NCI-H187 treated with DMSO at 0.1 percent for 48 hours (cell line): ENCODE measurements at regions not wholly inside any gene's neighbourhood (a gene's known extent, or its start where the extent isn't known, plus 50 kb on each side); places are given as distances from the start of the nearest gene placed in this dataset.

Experiments used
- DNase-seq: peaks from one replicate; lab custom pipeline; 2025; lab: John Stamatoyannopoulos, UW

DNA sequence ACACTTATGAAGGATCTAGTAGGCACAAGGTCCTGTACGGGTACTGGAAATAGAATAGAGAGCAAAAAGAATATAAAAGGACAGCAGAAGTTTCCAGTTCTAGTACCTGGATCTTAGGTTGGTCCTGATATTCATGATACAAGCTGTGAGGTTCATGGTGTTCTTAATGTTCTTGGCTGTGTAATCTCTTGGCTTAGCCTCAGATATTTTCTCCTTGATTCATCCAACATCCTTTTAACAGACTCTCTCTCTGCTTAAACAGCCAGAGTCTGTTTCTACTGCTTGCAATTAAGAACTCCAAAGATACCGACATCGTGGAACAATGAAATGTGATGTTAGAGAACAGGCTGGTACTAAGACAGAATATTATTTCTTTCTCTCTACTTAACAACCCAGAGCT, 49.9 kb downstream of the CNTN3 start:
- no peak for DNase-seq

DNA sequence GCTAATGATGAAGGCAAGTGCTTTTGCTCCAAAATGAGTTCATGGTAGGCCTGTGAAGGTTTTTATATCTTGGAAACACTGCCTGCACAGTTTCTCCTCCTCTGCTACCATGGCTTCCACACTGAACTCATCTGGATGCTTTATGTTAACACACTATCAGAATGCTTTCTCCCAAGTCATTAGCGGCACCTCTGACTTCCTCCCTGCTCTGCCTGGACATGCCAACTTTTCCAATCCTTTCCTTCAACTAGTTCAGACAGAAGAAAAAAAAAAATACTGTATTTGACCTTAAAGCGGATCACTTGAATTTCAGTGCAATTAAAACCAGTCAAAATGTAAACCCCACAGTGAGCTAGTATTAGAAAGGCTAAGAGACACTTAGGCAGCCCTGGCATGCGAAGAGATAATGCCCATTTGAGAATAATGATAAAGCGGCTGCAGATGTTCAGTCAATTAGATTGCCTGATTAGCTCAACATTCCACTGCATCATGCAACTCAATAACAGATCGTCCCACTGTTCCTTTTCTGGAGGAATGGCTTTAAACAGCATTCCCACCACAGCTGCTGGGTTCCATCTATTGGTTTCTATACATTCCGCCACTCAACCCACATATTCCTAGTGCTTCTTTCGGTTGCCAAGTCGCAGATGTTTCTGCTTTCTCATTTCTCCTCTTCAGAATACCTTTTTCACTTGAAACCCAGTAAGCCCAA, 51.7 kb downstream of the CNTN3 start:
- DNase-seq: no peak

DNA sequence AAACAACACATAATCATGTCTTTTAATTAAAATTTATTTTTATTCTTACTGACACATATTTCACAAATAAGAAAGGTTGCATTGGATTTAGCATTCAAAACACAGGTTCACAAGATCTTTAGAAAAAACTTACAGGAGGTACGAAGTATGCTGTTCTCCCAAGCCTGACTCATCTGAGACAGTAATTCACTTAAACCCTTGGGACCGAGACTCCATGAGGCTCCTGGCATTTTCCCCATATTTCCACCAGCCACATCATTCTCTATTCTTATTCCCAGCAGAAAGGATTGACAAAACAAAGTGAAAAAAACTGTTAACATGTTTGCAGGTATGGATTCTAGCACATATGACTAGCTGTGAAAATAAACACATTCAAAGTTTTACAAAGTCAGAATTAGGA, 52.6 kb downstream of the CNTN3 start:
- no peak for DNase-seq

DNA sequence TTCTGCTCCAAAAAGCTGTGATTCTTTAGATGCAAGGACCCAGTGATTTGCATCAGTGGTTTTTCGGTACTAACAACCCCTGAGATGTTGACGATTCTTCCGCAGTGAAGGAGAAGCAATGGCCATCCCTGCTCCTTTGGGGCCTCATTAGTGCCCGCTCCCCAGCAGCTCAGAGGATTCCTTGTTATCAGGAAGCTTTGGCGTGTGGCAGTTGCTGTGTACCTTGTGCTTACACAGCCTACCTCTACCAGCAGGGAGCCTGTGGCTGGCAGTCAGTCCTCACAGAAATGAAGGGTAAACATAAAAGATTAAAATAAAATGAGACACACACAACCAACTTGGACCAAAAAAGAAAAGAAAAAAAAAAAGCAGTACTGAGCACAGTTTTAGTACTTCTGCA, 55.2 kb downstream of the CNTN3 start:
- DNase-seq: no peak

DNA sequence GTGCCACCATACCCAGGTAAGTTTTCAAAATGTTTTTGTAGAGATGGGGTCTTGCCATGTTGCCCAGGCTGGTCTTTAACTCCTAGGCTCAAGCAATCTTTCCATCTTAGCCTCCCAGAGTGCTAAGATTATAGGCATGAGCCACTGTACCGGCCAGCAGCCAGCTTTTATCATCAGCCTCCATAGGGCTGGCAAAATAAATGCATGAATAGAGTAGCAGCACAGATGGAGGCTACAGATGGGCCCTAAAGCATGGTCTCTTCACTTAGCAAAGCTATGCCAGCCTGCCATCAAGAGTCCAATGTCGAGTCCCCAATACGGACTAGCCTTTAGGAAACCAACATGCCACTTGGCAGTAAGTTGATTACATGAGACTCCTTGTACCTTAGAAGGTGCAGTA, 63.8 kb downstream of the CNTN3 start:
- DNase-seq: no peak

DNA sequence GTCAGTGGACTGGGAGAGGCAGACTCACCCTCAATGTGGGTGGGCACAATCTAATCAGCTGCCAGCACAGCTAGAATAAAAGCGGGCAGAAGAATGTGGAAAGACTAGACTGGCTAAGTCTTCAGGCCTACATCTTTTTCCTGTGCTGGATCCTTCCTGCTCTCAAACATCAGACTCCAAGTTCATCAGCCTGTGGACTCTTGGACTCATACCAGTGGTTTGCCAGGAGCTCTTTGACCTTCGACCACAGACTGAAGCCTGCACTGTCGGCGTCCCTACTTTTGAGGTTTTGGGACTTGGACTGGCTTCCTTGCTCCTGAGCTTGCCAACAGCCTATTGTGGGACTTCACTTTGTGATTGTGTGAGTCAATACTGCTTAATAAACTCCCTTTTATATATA, 68.0 kb downstream of the CNTN3 start:
- DNase-seq: no peak

DNA sequence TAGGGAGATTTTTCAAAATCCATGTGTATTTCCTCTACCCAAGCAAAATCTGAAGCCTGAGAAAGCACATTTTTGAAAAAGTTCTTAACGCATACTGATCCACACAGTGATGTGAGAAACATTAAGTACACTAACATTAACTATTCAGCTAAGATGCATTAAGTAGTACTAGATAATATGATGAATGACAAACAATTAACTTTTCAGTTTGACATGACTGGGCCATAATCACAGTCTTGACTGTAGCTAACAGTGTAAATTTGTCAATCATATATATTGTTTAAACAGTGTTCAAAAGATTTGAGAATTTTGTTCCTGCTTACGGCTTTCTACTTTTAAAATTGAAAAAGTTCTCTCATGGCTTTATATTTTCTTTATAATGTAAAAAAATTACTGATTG, 72.0 kb downstream of the CNTN3 start:
- no peak for DNase-seq

DNA sequence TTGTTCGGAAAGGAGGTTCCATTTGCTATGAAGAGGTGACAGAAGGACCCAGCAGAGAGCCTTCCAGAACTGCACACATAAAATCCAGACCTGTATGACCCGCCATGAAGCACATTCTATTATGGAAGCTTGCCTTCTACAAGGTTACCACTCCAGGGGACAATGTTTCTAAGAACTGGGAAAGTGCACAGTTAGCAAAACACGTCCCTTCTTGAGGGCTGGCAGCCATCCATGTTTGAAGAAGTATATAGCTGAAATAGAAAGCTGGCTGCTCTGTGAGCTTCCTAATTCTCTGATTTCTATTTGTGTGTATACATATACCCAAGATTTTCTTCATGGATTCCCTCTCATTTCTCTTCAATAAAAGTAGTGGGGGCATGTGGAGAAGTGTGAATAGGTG, 74.6 kb downstream of the CNTN3 start:
- no peak for DNase-seq

DNA sequence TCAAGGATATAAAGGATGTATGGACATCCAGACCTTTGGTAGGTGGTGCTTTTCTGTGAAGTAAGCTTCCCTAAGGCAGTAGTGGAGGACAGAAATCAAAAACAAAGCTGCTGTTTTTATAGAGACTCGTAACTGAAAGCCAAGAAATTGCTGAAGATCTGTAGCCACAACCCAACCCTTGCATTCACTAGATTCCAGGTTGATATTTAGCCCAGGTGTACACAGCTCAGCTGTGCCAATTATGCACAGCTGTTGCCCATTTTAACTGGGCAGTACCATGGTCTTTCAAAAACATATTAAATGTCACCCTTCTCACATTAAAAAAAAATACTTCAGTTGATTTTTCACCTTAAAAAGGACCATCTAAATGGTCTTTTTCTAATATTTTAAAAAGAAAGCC, 75.8 kb downstream of the CNTN3 start:
- DNase-seq: no peak

DNA sequence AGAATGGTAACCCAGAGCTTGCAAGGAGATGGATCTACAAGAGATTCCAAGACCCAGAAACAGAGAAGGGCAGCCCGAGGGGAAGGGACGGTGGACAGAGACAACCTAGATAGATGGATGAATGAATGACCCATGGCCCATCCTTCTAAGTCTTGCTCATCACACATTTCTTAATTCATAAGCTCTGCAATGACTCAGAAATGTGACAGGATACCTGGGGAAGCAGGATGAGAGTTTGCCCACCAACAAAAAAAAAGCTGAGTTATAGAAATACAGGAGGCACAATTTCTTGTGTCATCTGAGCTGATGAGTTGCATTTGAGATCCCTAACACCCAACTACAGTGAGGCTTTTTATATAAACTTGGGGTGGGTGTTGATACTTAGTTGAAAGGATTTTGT, 76.6 kb downstream of the CNTN3 start:
- no peak for DNase-seq

DNA sequence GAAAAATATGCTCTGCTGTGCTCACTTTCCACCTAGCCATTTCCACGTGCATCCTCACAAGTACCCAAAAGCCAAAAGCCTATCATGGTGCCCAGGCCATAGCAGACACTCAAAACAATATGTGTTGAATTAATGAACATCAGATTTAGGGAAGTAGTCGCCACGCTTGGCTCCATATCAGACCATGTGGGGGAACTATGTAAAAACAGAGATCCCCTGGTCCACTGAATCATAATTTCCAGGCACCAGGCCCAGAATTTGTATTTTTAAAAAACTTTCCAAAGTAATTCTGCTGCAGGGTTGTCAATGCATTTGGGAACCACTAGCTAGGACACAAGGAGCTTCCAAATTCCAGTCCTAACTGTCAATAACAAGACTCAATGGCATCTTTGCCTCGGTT, 77.3 kb downstream of the CNTN3 start:
- DNase-seq: no peak

DNA sequence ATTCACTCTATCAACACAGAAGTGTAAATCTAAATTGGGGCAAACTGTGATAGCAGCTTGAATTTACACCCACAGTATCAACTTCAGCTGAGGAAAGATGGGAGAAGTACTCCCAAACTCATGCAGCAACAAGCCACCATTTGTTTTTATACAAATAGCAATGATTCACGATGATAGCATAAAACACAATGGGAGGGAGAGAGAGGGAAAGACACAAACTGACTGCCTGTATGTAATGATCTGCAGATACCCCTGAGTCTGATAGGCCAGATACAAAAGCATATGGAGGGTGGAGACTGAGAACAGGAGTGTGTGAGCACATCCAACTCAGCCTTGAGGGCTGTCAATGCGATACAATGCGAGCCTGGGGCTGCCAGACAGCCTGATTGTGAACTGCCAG, 79.2 kb downstream of the CNTN3 start:
- no peak for DNase-seq

DNA sequence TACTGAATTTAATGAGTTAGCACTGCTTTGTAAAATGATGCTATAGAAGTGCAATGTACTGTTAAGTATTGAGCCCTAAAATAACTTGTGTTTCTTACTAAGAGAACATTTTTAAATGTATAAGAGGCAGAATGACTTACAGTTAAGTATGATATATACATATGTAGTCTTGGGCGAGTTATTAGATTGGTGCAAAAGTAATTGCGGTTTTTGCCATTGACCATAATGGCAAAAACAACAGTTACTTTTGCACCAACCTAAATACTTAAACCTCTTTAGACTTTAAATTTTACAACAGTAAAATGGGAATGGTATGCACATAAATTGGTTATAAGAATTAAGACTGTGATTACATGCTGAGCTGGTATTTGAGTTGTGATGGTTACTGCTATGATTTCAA, 79.8 kb downstream of the CNTN3 start:
- no peak for DNase-seq

DNA sequence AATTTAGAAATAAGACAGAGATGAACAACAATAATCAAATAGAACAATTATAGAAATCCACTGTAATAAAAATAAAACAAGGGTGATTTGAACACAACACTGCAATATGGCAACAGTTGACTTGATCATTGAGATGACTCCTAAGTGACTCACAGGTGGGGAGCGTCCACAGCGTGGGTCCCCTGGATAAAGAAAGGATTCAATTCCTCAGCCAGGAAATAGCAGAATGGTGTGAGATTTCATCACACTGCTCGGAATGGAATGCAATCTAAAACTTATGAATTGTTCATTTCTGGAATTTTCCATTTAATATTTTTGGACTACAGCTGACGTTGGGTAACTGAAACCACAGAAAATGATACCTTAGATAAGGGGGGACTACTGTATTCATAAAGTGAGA, 82.0 kb downstream of the CNTN3 start:
- DNase-seq: no peak

DNA sequence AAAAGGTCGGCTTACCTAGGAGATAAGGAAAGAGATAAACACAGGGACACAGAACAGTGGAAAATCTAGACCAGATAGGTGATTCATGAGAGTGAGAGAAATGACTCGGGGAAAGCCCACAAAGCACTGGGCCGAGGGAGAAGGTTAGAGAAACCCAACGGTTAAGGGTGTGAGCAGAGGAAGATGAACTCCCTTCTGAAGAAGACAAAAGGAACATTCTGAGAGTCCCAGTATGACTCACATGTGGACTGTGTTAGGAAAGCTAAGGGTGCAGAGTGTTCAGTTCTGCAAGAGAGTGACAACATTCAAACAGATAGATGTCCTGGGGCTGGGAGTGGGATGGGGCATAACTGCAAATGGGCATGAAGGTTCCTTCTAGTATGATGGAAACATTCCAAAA, 83.0 kb downstream of the CNTN3 start:
- no peak for DNase-seq

DNA sequence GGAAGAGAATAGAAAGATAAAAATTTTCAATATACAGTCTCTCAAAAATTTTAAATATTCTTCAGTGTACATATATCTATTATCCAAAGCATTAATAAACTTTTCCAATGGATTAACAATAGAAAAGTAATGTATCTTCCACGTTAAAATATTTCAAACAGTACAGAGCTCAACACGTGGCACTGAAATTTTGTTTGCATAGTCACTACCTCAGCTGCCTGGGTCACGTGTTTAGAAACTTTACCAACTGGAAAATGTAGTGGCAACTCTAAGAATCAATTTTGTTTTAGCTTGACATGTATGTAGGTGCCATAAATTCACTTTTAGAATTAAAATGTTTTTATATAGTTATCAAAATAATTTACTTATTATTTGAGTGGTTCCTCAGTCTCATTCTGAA, 85.3 kb downstream of the CNTN3 start:
- DNase-seq: no peak

DNA sequence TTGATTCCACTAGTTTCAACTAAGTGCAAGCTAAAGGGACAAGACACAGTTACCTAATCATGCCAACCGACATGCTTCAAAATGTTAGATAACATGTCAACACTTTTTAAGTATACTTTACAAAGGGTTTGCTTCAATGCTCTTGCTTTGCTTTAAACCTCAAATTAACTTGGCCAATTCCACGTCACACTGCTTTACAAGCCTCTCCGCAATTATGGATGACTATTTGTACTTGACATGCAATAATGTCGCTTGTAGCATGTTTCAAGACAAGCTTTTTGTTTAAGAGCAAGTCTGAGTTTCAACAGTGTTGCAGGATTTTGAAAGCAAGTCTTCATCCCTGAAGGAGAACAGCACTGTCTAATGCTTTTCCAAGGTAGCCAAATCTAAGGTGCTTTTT, 86.9 kb downstream of the CNTN3 start:
- no peak for DNase-seq

DNA sequence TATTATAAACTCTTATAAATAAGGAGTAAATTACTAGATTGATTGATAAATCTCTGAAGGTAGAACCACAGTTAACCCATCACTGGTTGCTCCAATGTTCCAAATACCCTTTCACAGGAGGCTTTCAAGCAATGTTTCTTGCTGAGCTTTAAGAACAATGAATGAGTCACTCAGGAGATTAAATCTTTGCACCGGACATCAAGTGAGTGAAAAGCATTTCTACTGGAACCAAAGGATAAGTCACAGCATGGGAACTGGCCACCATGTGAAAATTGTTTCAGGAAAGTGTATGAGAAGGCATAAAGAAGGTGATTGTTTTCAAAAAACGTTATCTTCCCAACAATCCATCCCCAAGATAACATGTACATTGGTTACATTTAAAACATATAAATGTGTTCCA, 90.6 kb downstream of the CNTN3 start:
- DNase-seq: no peak

DNA sequence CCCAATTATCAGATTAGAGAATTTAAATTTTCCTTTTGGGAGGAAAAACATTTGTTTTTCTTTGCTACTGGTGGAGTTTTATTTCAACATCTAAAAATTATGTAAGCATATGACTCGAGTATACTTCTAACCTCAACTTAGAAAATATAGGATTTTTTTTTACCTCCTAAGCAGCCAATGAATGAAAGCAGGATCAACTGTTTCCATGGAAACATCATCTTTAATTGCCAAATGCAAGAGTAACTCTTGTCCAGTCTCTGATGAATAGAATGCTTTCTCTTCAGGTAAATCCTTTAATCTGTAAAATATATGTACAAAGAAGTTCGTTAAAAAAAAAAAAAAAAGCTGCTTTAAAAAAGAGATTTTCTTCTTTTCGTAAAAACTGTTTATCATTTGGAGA, 93.6 kb downstream of the CNTN3 start:
- no peak for DNase-seq

DNA sequence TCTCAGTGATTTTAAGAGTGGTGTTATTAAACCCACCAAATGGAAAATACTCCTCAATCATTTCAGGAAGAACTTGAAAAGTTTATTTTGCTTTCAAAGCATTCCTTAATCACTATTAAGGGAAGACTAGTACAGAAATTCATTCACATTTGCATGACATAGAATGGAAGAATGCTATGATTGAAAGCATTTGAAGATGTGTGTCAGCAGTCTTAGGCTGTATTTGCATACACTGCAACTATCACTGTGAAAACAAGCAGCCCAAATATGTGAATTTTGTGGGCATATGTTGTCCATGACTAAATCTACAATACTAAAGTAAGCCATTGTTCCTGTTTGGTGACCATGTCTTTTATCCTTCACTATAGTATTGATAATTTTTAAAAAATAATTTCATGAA, 95.8 kb downstream of the CNTN3 start:
- no peak for DNase-seq

DNA sequence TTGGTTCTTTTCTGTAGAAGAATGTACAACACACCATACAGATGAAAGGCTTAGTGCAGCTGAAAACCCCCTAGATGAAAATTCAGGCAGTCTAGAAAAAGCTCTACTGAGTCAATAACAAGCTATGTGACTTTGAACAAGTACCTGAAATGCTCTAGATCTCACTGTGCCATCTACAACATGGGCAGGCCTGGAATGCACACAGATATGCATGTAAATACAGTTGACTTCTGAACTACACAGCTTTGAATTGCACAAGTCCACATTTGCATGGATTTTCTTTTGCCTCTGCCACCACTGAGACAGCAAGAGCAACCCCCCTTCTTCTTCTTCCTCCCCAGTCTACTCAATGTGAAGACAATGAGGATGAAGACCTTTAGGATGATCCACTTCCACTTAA, 98.4 kb downstream of the CNTN3 start:
- DNase-seq: no peak

DNA sequence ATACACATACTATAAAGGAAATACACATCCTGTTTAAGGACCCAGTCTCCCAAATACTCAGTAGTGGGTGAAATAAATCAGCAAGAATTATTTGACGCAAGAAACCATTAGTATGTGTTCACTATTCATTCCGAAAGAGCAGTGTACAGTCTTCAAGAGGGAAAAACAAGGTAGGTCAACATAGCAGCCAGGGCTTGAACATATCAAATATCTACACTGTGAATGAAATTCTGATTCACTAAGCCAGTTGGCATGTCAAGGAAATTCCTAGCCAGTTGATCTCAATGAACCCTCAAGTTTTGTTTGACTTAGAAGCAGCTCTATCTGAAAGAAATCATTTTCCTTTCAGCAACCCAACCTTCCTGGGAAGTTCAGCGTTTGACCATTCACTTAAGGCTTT, 99.0 kb downstream of the CNTN3 start:
- no peak for DNase-seq

DNA sequence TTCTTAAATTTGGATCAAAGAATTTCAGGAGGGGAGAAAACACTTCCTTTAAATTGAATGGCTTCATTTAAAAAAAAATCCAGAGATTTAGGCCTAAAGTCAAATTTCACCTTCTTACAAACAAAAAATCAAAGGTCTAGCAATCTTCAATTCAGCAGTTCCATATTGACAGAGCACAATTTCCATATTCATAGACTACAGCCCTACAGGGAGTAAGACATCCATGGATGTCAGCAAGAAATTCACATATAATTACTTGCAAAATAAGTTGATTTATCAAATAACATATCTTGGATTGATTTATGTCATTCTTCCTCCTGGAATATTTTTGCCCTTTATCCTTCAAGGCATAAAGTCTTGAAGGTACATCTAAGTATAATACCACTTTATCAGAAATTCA, 103.4 kb downstream of the CNTN3 start:
- no peak for DNase-seq

DNA sequence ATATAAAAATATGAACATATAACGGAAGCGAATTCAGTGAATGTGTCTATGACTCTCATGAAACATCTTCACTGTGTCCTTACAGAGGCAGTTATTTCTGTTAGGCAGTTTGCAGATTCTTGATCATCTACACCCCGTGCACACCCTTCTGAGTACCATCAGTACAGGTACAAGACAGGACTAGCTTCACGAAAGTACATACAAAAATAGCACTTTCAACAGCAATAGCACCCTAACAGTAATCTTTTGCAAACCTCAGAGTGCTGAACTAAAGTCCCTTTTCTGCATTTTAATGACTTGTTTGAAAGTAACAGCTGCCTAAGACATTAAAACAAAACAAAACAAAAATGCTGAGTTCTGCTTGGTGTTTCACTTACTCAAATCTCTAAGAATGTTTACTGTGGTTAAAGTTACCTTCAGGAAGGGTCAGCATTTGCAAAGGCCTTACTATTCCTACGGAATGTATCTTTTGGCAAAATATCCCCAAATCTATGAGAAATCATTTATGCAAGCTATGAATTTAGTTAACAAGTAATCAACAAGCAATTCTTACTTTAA, 104.1 kb downstream of the CNTN3 start:
- no peak for DNase-seq

DNA sequence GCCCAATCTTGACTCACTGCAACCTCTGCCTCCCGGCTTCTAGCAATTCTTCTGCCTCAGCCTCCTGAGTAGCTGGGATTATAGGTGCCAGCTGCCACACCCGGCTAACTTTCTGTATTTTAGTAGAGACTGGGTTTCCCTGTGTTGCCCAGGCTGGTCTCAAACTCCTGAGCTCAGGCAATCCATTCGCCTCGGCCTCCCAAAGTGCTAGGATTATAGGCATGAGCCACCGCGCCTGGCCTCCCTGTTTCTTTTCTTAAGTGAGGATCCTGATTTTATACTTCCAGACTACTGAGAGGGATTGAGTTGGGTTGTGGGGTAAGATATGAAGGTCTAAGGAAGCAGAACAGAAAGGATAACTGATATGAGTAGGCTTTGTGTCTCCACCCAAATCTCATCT, 106.8 kb downstream of the CNTN3 start:
- no peak for DNase-seq
